OCI-LY1 (cell line): ENCODE measurements at regions not wholly inside any gene's neighbourhood (a gene's known extent, or its start where the extent isn't known, plus 50 kb on each side); places are given as distances from the start of the nearest gene placed in this dataset.
"Not testable (repeated sequence)": the region's sequence is repeated elsewhere in the genome, so short reads cannot be mapped to it uniquely, and the experiment has no call there.

Experiments used
- H2AFZ ChIP-seq: fragments of 200-600 bp; sonication (generic), shearing (Covaris generic); 2 replicates; pipeline ENCODE4 v1.6.0; 2014; ENCODE audit warnings: antibody characterized with exemption, mild to moderate bottlenecking, low read length
- H3F3A ChIP-seq: fragments of 200-600 bp; sonication (generic), shearing (Covaris generic); 2 replicates; pipeline ENCODE4 v1.6.0; 2014; ENCODE audit warnings: mild to moderate bottlenecking, antibody characterized with exemption, low read length, moderate library complexity; ENCODE audit not compliant: insufficient read depth
- H3K27ac ChIP-seq: fragments of 200-600 bp; sonication (generic); 2 replicates; pipeline ENCODE4 v1.5.1; 2014; ENCODE audit warnings: low read length, mixed run types, mild to moderate bottlenecking, low read depth; ENCODE audit not compliant: poor library complexity, severe bottlenecking
- H3K27me3 ChIP-seq: fragments of 200-600 bp; sonication (generic); 2 replicates; pipeline ENCODE4 v1.6.0; 2014; ENCODE audit warnings: antibody characterized with exemption, mild to moderate bottlenecking, low read length, moderate library complexity; ENCODE audit not compliant: insufficient read depth
- H3K36me3 ChIP-seq: fragments of 200-600 bp; sonication (generic); 2 replicates; pipeline ENCODE4 v1.6.1; 2014; ENCODE audit warnings: mild to moderate bottlenecking, antibody characterized with exemption, low read length, moderate library complexity, mixed read lengths; ENCODE audit not compliant: insufficient read depth
- H3K4me1 ChIP-seq: fragments of 200-600 bp; sonication (generic); 2 replicates; pipeline ENCODE4 v1.5.1; 2014; ENCODE audit warnings: mild to moderate bottlenecking, low read length, moderate library complexity; ENCODE audit not compliant: insufficient read depth, severe bottlenecking
- H3K4me2 ChIP-seq: fragments of 200-600 bp; sonication (generic), shearing (Covaris generic); 2 replicates; pipeline ENCODE4 v1.6.1; 2014; ENCODE audit warnings: low read length
- H3K4me3 ChIP-seq: fragments of 200-600 bp; sonication (generic); 2 replicates; pipeline ENCODE4 v1.5.1; 2014; ENCODE audit warnings: low read length, low read depth, mild to moderate bottlenecking, mixed read lengths; ENCODE audit not compliant: poor library complexity, severe bottlenecking
- H3K79me2 ChIP-seq: fragments of 200-600 bp; shearing (Covaris generic); 2 replicates; pipeline ENCODE4 v1.6.1; 2016; ENCODE audit warnings: mixed run types, low read length, mixed read lengths; ENCODE audit not compliant: insufficient read depth
- H3K9ac ChIP-seq: fragments of 200-600 bp; sonication (generic), shearing (Covaris generic); 2 replicates; pipeline ENCODE4 v1.6.1; 2014; ENCODE audit warnings: mild to moderate bottlenecking, low read length, mixed read lengths
- H3K9me2 ChIP-seq: fragments of 200-600 bp; sonication (generic), shearing (Covaris generic); 2 replicates; pipeline ENCODE4 v1.6.1; 2014; ENCODE audit warnings: low read depth, mild to moderate bottlenecking, low read length, mixed read lengths
- H3K9me3 ChIP-seq: fragments of 200-600 bp; shearing (Covaris generic); 2 replicates; pipeline ENCODE4 v1.6.1; 2014; ENCODE audit warnings: low read length, mixed read lengths
- H4K20me1 ChIP-seq: fragments of 200-600 bp; sonication (generic), shearing (Covaris generic); 2 replicates; pipeline ENCODE4 v1.6.0; 2016; ENCODE audit warnings: mild to moderate bottlenecking, low read length; ENCODE audit not compliant: insufficient read depth
- CTCF ChIP-seq: fragments of 200-600 bp; sonication (generic), shearing (Covaris generic); IDR thresholded peaks from 2 replicates; pipeline ENCODE4 v1.5.1; 2017; ENCODE audit warnings: mild to moderate bottlenecking, antibody characterized with exemption, low read length, moderate library complexity, mixed read lengths

GRCh38 chr1:120544434-120544833 is 129.6 kb downstream of the NBPF8 start:
- H3K4me2 ChIP-seq, H3F3A ChIP-seq, H3K27me3 ChIP-seq, H2AFZ ChIP-seq, H3K9me3 ChIP-seq, H3K9ac ChIP-seq, H3K27ac ChIP-seq, H3K36me3 ChIP-seq, H3K4me3 ChIP-seq, H3K9me2 ChIP-seq, H3K79me2 ChIP-seq, H3K4me1 ChIP-seq, H4K20me1 ChIP-seq: not testable (repeated sequence)
- 0 out of 2 replicates have a peak, but pooled peaks have one; percentile 14 for TF ChIP-seq CTCF

GRCh38 chr1:120550335-120550734 is 135.5 kb downstream of the NBPF8 start:
- not testable (repeated sequence) for H3K9me3 ChIP-seq, H3K36me3 ChIP-seq, H3F3A ChIP-seq, H3K4me3 ChIP-seq, H3K79me2 ChIP-seq, H3K27ac ChIP-seq, H4K20me1 ChIP-seq, H3K27me3 ChIP-seq, H3K4me1 ChIP-seq, H3K9ac ChIP-seq, H2AFZ ChIP-seq, H3K4me2 ChIP-seq, H3K9me2 ChIP-seq

GRCh38 chr1:120552190-120552589 is 137.4 kb downstream of the NBPF8 start:
- H3K9me2 ChIP-seq, H3K27ac ChIP-seq, H3K4me2 ChIP-seq, H3K9me3 ChIP-seq, H3K27me3 ChIP-seq, H3K79me2 ChIP-seq, H4K20me1 ChIP-seq, H2AFZ ChIP-seq, H3K36me3 ChIP-seq, H3K4me3 ChIP-seq, H3K9ac ChIP-seq, H3F3A ChIP-seq: not testable (repeated sequence)
- H3K4me1 ChIP-seq = peaks cover 17% of the 10 kb centered on the region

- Histone ChIP-seq H3K4me3 (peak overlapping the region; percentile 61), H3K4me2 (peak overlapping the region; percentile 38), H3K4me1 (peaks cover 17% of the 10 kb centered on the region)
- H3K9me2 ChIP-seq, H2AFZ ChIP-seq, H3K27me3 ChIP-seq, H4K20me1 ChIP-seq, H3K36me3 ChIP-seq, H3K9me3 ChIP-seq, H3K27ac ChIP-seq, H3K79me2 ChIP-seq, H3K9ac ChIP-seq, H3F3A ChIP-seq: not testable (repeated sequence)
Observed at GRCh38 chr1:120557605-120558302, 142.9 kb downstream of the NBPF8 start.

GRCh38 chr1:120558303-120559060 is 143.6 kb downstream of the NBPF8 start:
- Histone ChIP-seq H3K4me2 (peak overlapping the region; percentile 52; the same call in 1 of the 2 replicates), H3K4me1 (peaks cover 17% of the 10 kb centered on the region), H3K9ac (peak overlapping the region; percentile 50; the same call in 1 of the 2 replicates), H3K4me3 (peak overlapping the region; percentile 64)
- not testable (repeated sequence) for H3K27ac ChIP-seq, H3K79me2 ChIP-seq, H3K9me2 ChIP-seq, H3K27me3 ChIP-seq, H4K20me1 ChIP-seq, H3K9me3 ChIP-seq, H2AFZ ChIP-seq, H3K36me3 ChIP-seq, H3F3A ChIP-seq

- not testable (repeated sequence) for H3K4me1 ChIP-seq, H3K79me2 ChIP-seq, H3K27ac ChIP-seq, H3K9me3 ChIP-seq, H4K20me1 ChIP-seq, H3K4me2 ChIP-seq, H3F3A ChIP-seq, H3K27me3 ChIP-seq, H3K36me3 ChIP-seq, H2AFZ ChIP-seq, H3K9me2 ChIP-seq, H3K4me3 ChIP-seq, H3K9ac ChIP-seq
Observed at GRCh38 chr1:120561767-120562166, 146.9 kb downstream of the NBPF8 start.

- H3K27me3 ChIP-seq, H3K27ac ChIP-seq, H3K9me3 ChIP-seq, H3F3A ChIP-seq, H3K79me2 ChIP-seq, H2AFZ ChIP-seq, H3K4me3 ChIP-seq, H3K36me3 ChIP-seq, H3K4me2 ChIP-seq, H3K9ac ChIP-seq, H3K4me1 ChIP-seq, H4K20me1 ChIP-seq, H3K9me2 ChIP-seq: not testable (repeated sequence)
Observed at GRCh38 chr1:120565396-120565795, 150.6 kb downstream of the NBPF8 start.
